AG04449 (cell line): ENCODE measurements at regions not wholly inside any gene's neighbourhood (a gene's known extent, or its start where the extent isn't known, plus 50 kb on each side); places are given as distances from the start of the nearest gene placed in this dataset.

Source experiments
- CTCF ChIA-PET: fragments of 350-600 bp; formaldehyde crosslinking; extraction: SDS; loops from one replicate; lab custom pipeline; 2021; ENCODE audit warnings: antibody characterized with exemption; lab: Yijun Ruan, JAX
- POLR2A ChIA-PET: fragments of 400-600, 350-600 bp; formaldehyde crosslinking; extraction: SDS; loops from one replicate; lab custom pipeline; 2020; ENCODE audit warnings: antibody characterized with exemption, inconsistent platforms; lab: Yijun Ruan, JAX
- DNase-seq: peaks from one replicate; pipeline ENCODE4 v3.0.0-alpha.2; 2010; ENCODE audit warnings: low read depth, low spot score
- H3K4me3 ChIP-seq: 2 replicates; pipeline ENCODE4 v1.5.1; 2011; ENCODE audit warnings: low read depth, mild to moderate bottlenecking, control low read depth, low read length
- TF ChIP-seq, protein P1 (sequence below): IDR thresholded peaks from one replicate; pipeline ENCODE4 v1.5.1; 2011; ENCODE audit warnings: mild to moderate bottlenecking, moderate library complexity, low read length, control low read depth, inconsistent platforms; ENCODE audit not compliant: insufficient read depth; ENCODE audit errors: missing control alignments

DNA sequence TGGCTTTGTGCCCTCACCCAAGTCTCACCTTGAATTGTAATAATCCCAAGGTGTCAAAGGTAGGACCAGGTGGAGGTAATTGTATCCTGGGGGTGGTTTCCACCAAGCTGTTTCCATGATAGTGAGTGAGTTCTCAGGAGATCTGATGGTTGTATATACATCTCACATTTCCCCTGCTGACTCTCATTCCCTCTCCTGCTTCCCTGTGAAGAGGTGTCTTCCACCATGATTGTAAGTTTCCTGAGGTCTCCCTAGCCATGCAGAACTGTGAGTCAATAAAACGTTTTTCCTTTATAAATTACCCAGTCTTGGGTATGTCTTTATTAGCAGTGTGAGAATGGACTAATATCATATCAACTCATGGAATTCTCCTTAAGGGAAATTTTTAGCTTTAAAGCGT, 302.6 kb downstream of the LIG4 start:
- H3K4me3 ChIP-seq: no peak overlapping the region
- TF ChIP-seq, protein P1, sequence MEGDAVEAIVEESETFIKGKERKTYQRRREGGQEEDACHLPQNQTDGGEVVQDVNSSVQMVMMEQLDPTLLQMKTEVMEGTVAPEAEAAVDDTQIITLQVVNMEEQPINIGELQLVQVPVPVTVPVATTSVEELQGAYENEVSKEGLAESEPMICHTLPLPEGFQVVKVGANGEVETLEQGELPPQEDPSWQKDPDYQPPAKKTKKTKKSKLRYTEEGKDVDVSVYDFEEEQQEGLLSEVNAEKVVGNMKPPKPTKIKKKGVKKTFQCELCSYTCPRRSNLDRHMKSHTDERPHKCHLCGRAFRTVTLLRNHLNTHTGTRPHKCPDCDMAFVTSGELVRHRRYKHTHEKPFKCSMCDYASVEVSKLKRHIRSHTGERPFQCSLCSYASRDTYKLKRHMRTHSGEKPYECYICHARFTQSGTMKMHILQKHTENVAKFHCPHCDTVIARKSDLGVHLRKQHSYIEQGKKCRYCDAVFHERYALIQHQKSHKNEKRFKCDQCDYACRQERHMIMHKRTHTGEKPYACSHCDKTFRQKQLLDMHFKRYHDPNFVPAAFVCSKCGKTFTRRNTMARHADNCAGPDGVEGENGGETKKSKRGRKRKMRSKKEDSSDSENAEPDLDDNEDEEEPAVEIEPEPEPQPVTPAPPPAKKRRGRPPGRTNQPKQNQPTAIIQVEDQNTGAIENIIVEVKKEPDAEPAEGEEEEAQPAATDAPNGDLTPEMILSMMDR: no peak
- no peak for DNase-seq
- CTCF ChIA-PET: no interaction called here
- POLR2A ChIA-PET: no interaction called here

DNA sequence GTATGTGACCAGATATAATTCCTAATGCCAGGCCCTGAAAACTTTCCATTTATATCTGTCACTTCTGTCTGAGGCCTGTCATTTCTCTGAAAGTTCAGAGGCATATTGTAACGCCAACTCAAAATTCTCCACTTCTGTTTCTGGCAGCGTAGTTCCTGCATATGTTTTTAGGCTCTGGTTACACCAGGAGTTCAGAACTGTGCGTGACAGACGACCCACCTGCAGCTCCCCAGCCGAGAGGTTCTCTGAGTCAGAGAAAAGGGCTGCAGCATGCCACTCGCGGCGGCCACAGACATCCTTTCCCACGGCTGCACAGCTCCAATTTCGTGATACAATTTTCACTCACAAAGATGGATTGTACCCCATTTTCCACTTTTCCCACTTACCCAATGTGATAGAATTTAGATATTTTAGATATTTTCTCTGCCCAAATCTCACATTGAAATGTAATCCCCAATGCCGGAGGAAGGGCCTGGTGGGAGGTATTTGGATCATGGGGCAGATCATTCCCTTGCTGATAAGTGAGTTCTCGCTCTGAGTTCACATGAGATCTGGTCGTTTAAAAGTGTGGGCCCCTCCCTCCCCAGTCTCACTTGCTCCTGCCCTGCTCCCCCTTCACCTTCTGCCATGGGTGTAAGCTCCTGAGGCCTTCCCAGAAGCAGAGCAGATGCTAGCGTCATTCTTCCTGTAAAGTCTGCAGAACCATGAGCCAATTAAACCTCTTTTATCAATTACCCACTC, 308.1 kb downstream of the LIG4 start:
- H3K4me3 ChIP-seq: no peak overlapping the region
- CTCF ChIA-PET: no interaction called here
- POLR2A ChIA-PET: no interaction called here
- DNase-seq: no peak
- TF ChIP-seq, protein P1: no peak

DNA sequence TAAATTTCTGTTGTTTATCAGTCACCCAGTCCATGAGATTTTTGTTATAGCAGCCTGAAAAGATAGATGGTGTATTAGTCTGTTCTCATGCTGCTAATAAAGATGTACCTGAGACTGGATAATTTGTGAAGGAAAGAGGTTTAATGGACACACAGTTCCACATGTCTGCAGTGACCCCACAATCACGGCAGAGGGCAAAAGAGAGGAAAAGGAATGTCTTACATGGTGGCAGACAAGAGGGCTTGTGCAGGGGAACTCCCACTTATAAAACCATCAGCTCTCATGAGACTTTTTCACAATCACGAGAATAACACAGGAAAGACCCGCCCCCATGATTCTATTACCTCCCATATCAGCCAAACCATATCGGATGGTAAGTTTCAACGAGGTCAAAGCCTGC, 309.2 kb downstream of the LIG4 start:
- no peak for DNase-seq
- CTCF ChIA-PET: no interaction called here
- no peak overlapping the region for H3K4me3 ChIP-seq
- POLR2A ChIA-PET: no interaction called here
- TF ChIP-seq, protein P1: no peak

DNA sequence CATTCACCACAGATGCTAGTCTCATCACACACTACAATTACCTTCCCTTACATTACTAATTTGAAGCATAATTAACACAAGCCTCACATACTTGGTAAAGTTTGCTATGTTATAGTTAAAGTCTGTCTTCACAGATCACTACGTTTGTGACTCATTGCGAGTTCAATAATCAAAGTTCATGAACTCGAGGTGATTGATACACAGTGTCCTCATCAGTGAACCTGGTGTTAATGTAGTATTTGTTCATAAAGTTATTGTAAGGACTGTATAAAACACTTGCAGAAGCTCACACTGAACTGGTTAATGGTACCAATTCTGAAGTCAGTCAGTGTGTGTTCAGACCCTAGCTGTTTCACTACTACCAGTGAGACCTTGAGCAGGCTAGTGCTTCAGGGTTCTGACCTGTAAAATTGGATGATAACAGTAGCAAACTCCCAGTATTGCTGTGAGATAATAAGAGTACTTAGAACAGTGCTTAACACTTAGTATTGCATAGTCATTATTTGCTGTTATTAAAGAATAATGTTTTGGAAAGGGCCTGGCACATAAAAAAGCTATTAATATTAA, 313.3 kb downstream of the LIG4 start:
- POLR2A ChIA-PET: no interaction called here
- H3K4me3 ChIP-seq: no peak overlapping the region

DNA sequence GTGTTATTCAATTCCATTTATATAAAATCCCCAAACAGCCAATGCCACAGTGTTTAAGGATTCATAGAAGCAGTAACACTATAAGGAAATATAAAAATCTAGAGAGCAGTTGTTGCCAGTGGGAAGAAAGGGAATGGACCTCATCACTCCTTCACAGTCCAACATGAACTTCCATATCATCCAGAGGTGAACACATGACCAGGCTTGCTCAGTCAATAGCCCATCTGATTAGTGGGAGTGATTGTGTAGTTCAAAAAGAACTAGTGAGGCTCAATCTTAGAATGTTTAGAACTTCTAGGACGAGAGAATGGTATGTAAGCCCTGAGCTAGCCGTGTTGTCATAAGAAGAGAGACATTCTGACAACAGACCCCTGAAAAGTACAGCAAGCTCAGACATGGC, 314.1 kb downstream of the LIG4 start:
- POLR2A ChIA-PET: no interaction called here
- TF ChIP-seq, protein P1: no peak
- CTCF ChIA-PET: no interaction called here
- H3K4me3 ChIP-seq: no peak overlapping the region
- DNase-seq: no peak

More for the DNA sequence above, 313.3 kb downstream of the LIG4 start:
- CTCF ChIA-PET: no interaction called here
- TF ChIP-seq, protein P1: no peak
- no peak for DNase-seq

DNA sequence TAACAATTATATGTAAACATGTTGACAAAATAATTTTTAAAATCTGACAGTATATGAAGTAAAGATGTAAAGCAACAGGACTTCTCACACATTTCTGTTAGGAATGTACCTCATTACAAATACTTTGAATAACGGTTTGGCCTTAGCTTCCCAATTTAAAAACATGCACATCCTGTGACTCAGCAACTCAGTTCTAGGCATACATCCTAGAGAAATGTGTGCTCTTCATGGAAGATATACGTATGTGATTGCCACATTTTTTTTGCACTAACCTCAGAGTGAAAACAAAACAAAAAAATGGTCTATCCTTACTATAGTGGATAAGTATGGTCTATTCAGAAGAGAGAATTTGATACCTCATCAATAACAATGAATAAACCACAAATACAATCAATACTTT, 314.6 kb downstream of the LIG4 start:
- ChIA-PET POLR2A (no interaction called here), CTCF (no interaction called here)
- DNase-seq: no peak
- H3K4me3 ChIP-seq: no peak overlapping the region
- TF ChIP-seq, protein P1: no peak
